ENCODE measurements at regions not wholly inside any gene's neighbourhood (a gene's known extent, or its start where the extent isn't known, plus 50 kb on each side); places are given as distances from the start of the nearest gene placed in this dataset.

GRCh38 chr6:27805347-27805746 lies 106.8 kb downstream of the OR2B2 start (continued):
- no peak for TF ChIP-seq ZNF75D (CRISPR knock-in tag; IDR thresholded peaks at IDR 0.05; ENCODE audit: borderline replicate concordance)
- no peak for TF ChIP-seq ZBTB7B (CRISPR knock-in tag; IDR thresholded peaks at IDR 0.05)
- no peak for TF ChIP-seq ZNF772 (CRISPR knock-in tag; IDR thresholded peaks at IDR 0.05)
- no peak for TF ChIP-seq RAD51 (IDR thresholded peaks at IDR 0.05; ENCODE audit: borderline replicate concordance)
- no peak for TF ChIP-seq ZFP36L2 (CRISPR knock-in tag; IDR thresholded peaks at IDR 0.05)
- TF ChIP-seq ZNF180 (CRISPR knock-in tag; IDR thresholded peaks at IDR 0.05; ENCODE audit: borderline replicate concordance, low read depth): no peak
- no peak for TF ChIP-seq MAX (IDR thresholded peaks at IDR 0.05)
- TF ChIP-seq ZNF407 (CRISPR knock-in tag; IDR thresholded peaks at IDR 0.05; ENCODE audit: not compliant biosample characterization): no peak

Data from HepG2 (cell line).